K562 (cell line): ENCODE measurements at regions not wholly inside any gene's neighbourhood (a gene's known extent, or its start where the extent isn't known, plus 50 kb on each side); places are given as distances from the start of the nearest gene placed in this dataset.

ENCODE experiments used
- ATAC-seq: fragments of 200-7000 bp; cut with Tn5 transposase; 3 replicates; pipeline ENCODE4 v1.9.1; 2020; ENCODE audit warnings: moderate library complexity
- BruUV-seq: library from RNA; stranded (reverse); fragments of 400-500 nt; replicated peaks from 2 replicates; lab custom pipeline; 2021; lab: Mats Ljungman, UMichigan
- CTCF ChIA-PET: fragments of 300-600 bp; formaldehyde crosslinking; extraction: SDS; loops from one replicate; lab custom pipeline; 2021; ENCODE audit warnings: low intra/inter-chr PET ratio; lab: Yijun Ruan, JAX
- POLR2A ChIA-PET: fragments of 300-600, 350-650 bp; sonication (Branson Sonifier 250); formaldehyde crosslinking; extraction: SDS; loops from one replicate; lab custom pipeline; 2021; ENCODE audit warnings: antibody characterized with exemption, inconsistent platforms; lab: Yijun Ruan, JAX
- DNase-seq, 4 experiments: peaks; one replicate each; pipeline versions ENCODE4 v3.0.0 to v3.0.0-alpha.2; 2011 to 2018; ENCODE audit warnings: low spot score in 3 of 4, mixed read lengths in 3 of 4; ENCODE audit errors: extremely low read depth in 1 of 4
- FAIRE-seq: peaks from 2 replicates; lab custom pipeline; 2011; peaks lifted over from hg19 to GRCh38; lab: Jason Lieb, UNC
- H2AFZ ChIP-seq: 2 replicates; pipeline ENCODE4 v1.6.0; 2011; ENCODE audit warnings: low read depth, low read length, control low read depth, inconsistent platforms
- H3K27ac ChIP-seq: fragments of 200-600 bp; 3 replicates; pipeline ENCODE4 v1.8.0; 2011; ENCODE audit warnings: low read depth, mild to moderate bottlenecking, control low read depth, inconsistent platforms, low read length, moderate library complexity, mixed read lengths; ENCODE audit errors: extremely low read depth
- H3K27me3 ChIP-seq, 2 experiments: fragments of 300-600 bp in 1 of 2; 2 replicates in 1 of 2; 3 replicates in 1 of 2; pipeline versions ENCODE4 v1.6.0 to v1.8.0; 2011; ENCODE audit warnings: inconsistent platforms in 2 of 2, low read length in 2 of 2, mild to moderate bottlenecking in 1 of 2, mixed read lengths in 1 of 2, moderate library complexity in 1 of 2; ENCODE audit not compliant: control insufficient read depth in 2 of 2, insufficient read depth in 2 of 2
- H3K36me3 ChIP-seq: fragments of 300-600 bp; 3 replicates; pipeline ENCODE4 v1.8.0; 2011; ENCODE audit warnings: mild to moderate bottlenecking, low read length, inconsistent platforms; ENCODE audit not compliant: control insufficient read depth, insufficient read depth
- H3K4me1 ChIP-seq, 2 experiments: fragments of 200-600 bp in 1 of 2; replicated peaks in 1 of 2; 2 replicates in 1 of 2; 3 replicates in 1 of 2; pipeline versions ENCODE4 v1.5.1 to v1.8.0; 2011; ENCODE audit warnings: inconsistent platforms in 2 of 2, low read length in 2 of 2, mild to moderate bottlenecking in 1 of 2, mixed read lengths in 1 of 2, moderate library complexity in 1 of 2; ENCODE audit not compliant: control insufficient read depth in 2 of 2, insufficient read depth in 2 of 2
- H3K4me2 ChIP-seq: 2 replicates; pipeline ENCODE4 v1.6.1; 2011; ENCODE audit warnings: low read length, control low read depth, inconsistent platforms, mixed read lengths; ENCODE audit not compliant: insufficient read depth
- H3K4me3 ChIP-seq: fragments of 200-600 bp; sonication (generic), shearing (Covaris generic); 2 replicates; pipeline ENCODE4 v1.5.1; 2016; ENCODE audit warnings: control low read depth, inconsistent platforms
- H3K79me2 ChIP-seq: fragments of 200-600 bp; 3 replicates; pipeline ENCODE4 v1.8.0; 2011; ENCODE audit warnings: low read length, inconsistent platforms; ENCODE audit not compliant: control insufficient read depth, insufficient read depth
- H3K9ac ChIP-seq, 2 experiments: 2 replicates each; pipeline versions ENCODE4 v1.6.0 to v1.6.1; 2011; ENCODE audit warnings: low read depth in 2 of 2, low read length in 2 of 2, control low read depth in 1 of 2, inconsistent platforms in 1 of 2, mild to moderate bottlenecking in 1 of 2, mixed read lengths in 1 of 2; ENCODE audit not compliant: insufficient read depth in 1 of 2
- H3K9me1 ChIP-seq: one replicate; pipeline ENCODE4 v1.6.0; 2011; ENCODE audit warnings: inconsistent platforms, mild to moderate bottlenecking, low read length, moderate library complexity; ENCODE audit not compliant: control insufficient read depth, insufficient read depth
- H3K9me3 ChIP-seq: replicated peaks from 2 replicates; pipeline ENCODE4 v1.5.1; 2011; ENCODE audit warnings: low read depth, low read length, inconsistent platforms; ENCODE audit not compliant: control insufficient read depth, insufficient read depth
- H4K20me1 ChIP-seq: replicated peaks from 2 replicates; pipeline ENCODE4 v1.6.1; 2011; ENCODE audit warnings: low read length, inconsistent platforms, mixed read lengths; ENCODE audit not compliant: control insufficient read depth, insufficient read depth
- CEBPG ChIP-seq, 3 experiments: fragments of 200-800 bp in 1 of 3; sonication (Bioruptor generic) in 1 of 3; sonication (generic) in 1 of 3; formaldehyde crosslinking in 1 of 3; IDR thresholded peaks in 2 of 3; conservative IDR thresholded peaks in 1 of 3; 2 replicates each; pipeline versions ENCODE4 v1.6.1 to v1.8.0; 2016 to 2022; ENCODE audit warnings: missing compliant biosample characterization in 2 of 3, missing genetic modification characterization in 2 of 3, mild to moderate bottlenecking in 1 of 3, missing genetic modification reagents in 1 of 3
- PCBP1 ChIP-seq: fragments of 200-400 bp; formaldehyde crosslinking; IDR thresholded peaks from 2 replicates; pipeline ENCODE4 v1.6.1; 2018; ENCODE audit warnings: mild to moderate bottlenecking, low read depth, low read length; ENCODE audit not compliant: poor library complexity, severe bottlenecking
- PCBP2 ChIP-seq: fragments of 200-400 bp; formaldehyde crosslinking; IDR thresholded peaks from 2 replicates; pipeline ENCODE4 v1.6.1; 2018; ENCODE audit warnings: low read length, low read depth, mild to moderate bottlenecking, moderate library complexity; ENCODE audit not compliant: poor library complexity, severe bottlenecking
- PURB ChIP-seq: sonication (generic); formaldehyde crosslinking; IDR thresholded peaks from 2 replicates; pipeline ENCODE4 v1.9.0; 2021; ENCODE audit warnings: low read depth, mild to moderate bottlenecking, missing genetic modification reagents
- SMAD1 ChIP-seq: fragments of 150-350 bp; IDR thresholded peaks from 2 replicates; pipeline ENCODE4 v1.6.1; 2014; ENCODE audit warnings: low read length, low read depth; ENCODE audit not compliant: partially characterized antibody
- TCF7 ChIP-seq: sonication (generic); IDR thresholded peaks from 2 replicates; pipeline ENCODE4 v1.6.1; 2016; ENCODE audit warnings: antibody characterized with exemption, borderline replicate concordance
- TOE1 ChIP-seq, 2 experiments: fragments of 450-650 bp in 1 of 2; sonication (generic) in 1 of 2; formaldehyde crosslinking in 1 of 2; IDR thresholded peaks; 2 replicates each; pipeline versions ENCODE4 v1.7.1 to v1.8.0; 2016 to 2022; ENCODE audit warnings: borderline replicate concordance in 2 of 2, mild to moderate bottlenecking in 2 of 2, antibody characterized with exemption in 1 of 2, inconsistent platforms in 1 of 2, low read depth in 1 of 2, missing genetic modification reagents in 1 of 2, moderate library complexity in 1 of 2
- TRIM24 ChIP-seq, 2 experiments: fragments of 450-650 bp; IDR thresholded peaks; 2 replicates each; pipeline ENCODE4 v1.6.1; 2016
- ZNF133 ChIP-seq: fragments of 250-450 bp; sonication (Bioruptor Pico); IDR thresholded peaks from 2 replicates; pipeline ENCODE4 v1.4.0; 2020; ENCODE audit warnings: mild to moderate bottlenecking
- ZNF217 ChIP-seq: sonication (generic); formaldehyde crosslinking; IDR thresholded peaks from 2 replicates; pipeline ENCODE4 v1.8.0; 2022; ENCODE audit warnings: mild to moderate bottlenecking, missing genetic modification reagents
- ZNF77 ChIP-seq: fragments of 250-450 bp; sonication (Bioruptor Pico); IDR thresholded peaks from 2 replicates; pipeline ENCODE4 v1.5.0; 2020
- WGBS: fragments of 100-300 bp; shearing (Covaris generic); methylation state at CpG from one replicate; pipeline ENCODE4 v1.1.6; 2016; ENCODE audit warnings: low coverage, mixed read lengths; ENCODE audit not compliant: insufficient coverage; ENCODE audit errors: missing lambda C conversion rate; 5-methylcytosine and 5-hydroxymethylcytosine counted together
- in situ Hi-C: fragments of 300-500 bp; cut with MboI; formaldehyde crosslinking; loops from 4 replicates; pipeline ENCODE4 v1.15.0; 2018; ENCODE audit warnings: inconsistent platforms, mixed read lengths
- intact Hi-C: fragments of 100-400 bp; cut with micrococcal nuclease; formaldehyde crosslinking; loops from 2 replicates; pipeline ENCODE4 v1.14.2; 2022
- TF ChIP-seq, protein P1 (sequence below): fragments of 250-450 bp; sonication (Bioruptor Pico); IDR thresholded peaks from 2 replicates; pipeline ENCODE4 v1.9.0; 2021; ENCODE audit warnings: mild to moderate bottlenecking
- TF ChIP-seq, protein P2 (sequence below): sonication (generic); formaldehyde crosslinking; IDR thresholded peaks from 2 replicates; pipeline ENCODE4 v1.8.0; 2022; ENCODE audit warnings: missing genetic modification reagents, mild to moderate bottlenecking, borderline replicate concordance
- TF ChIP-seq, protein P3 (sequence below): sonication (generic); formaldehyde crosslinking; IDR thresholded peaks from 2 replicates; pipeline ENCODE4 v1.8.1; 2023; ENCODE audit warnings: mild to moderate bottlenecking, missing genetic modification reagents

DNA sequence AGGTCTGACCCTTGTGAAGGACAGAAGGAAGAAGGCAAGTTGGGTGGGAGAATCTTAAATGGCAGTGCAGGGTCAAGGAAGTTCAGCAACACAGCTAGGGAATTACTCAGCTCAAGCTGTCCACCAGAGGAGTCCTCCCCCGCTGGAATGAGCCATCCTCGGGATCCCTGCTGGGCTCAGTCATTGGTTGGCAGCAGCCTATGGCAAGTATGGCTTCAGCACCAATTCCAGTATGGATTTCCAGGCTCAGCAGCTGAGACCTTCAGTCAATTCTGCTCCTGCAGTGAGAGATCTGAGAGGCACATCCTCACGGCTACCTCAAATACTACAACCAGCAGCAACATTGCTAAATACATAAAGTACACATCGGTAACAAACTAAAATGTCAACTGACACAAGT, 280.6 kb upstream of the PIK3R1 start:
- ATAC-seq (no peak), DNase-seq (no peak), FAIRE-seq (no peak)
- Histone ChIP-seq H3K27ac (no peak overlapping the region), H3K9me3 (no peaks in the 10 kb centered on the region), H3K4me2 (no peak overlapping the region), H3K9me1 (no peaks in the 10 kb centered on the region), H2AFZ (no peak overlapping the region), H3K36me3 (no peaks in the 10 kb centered on the region), H3K4me1 (no peaks in the 10 kb centered on the region), H3K79me2 (no peaks in the 10 kb centered on the region), H3K27me3 (no peaks in the 10 kb centered on the region; a peak in 1 of 5 replicates), H3K9ac (no peak overlapping the region), H4K20me1 (no peaks in the 10 kb centered on the region), H3K4me3 (no peak overlapping the region)
- WGBS: 2% methylated on average over 4 of the region's 4 CpGs
- ChIA-PET POLR2A (no interaction called here), CTCF (no interaction called here)
- no TSS peak for BruUV-seq
- TF ChIP-seq PURB (CRISPR knock-in tag) (no peak), SMAD1 (no peak), ZNF133 (CRISPR knock-in tag) (no peak), CEBPG (CRISPR knock-in tag; IDR thresholded peaks at IDR 0.05) (no peak), CEBPG (tag; conservative IDR thresholded peaks at IDR 0.05 in 1 of 2, IDR thresholded peaks at IDR 0.05 in 1 of 2) (no peak), PCBP2 (no peak), ZNF77 (CRISPR knock-in tag) (no peak), TCF7 (no peak), PCBP1 (no peak), TOE1 (IDR thresholded peaks at IDR 0.05; ENCODE audit: borderline replicate concordance) (no peak), TOE1 (CRISPR knock-in tag; IDR thresholded peaks at IDR 0.05; ENCODE audit: borderline replicate concordance, low read depth) (no peak), TRIM24 (IDR thresholded peaks at IDR 0.05) (no peak), ZNF217 (no peak)
- TF ChIP-seq, protein P1, sequence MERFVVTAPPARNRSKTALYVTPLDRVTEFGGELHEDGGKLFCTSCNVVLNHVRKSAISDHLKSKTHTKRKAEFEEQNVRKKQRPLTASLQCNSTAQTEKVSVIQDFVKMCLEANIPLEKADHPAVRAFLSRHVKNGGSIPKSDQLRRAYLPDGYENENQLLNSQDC (CRISPR knock-in tag): no peak
- TF ChIP-seq, protein P2, sequence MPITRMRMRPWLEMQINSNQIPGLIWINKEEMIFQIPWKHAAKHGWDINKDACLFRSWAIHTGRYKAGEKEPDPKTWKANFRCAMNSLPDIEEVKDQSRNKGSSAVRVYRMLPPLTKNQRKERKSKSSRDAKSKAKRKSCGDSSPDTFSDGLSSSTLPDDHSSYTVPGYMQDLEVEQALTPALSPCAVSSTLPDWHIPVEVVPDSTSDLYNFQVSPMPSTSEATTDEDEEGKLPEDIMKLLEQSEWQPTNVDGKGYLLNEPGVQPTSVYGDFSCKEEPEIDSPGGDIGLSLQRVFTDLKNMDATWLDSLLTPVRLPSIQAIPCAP (CRISPR knock-in tag): no peak
- TF ChIP-seq, protein P3, sequence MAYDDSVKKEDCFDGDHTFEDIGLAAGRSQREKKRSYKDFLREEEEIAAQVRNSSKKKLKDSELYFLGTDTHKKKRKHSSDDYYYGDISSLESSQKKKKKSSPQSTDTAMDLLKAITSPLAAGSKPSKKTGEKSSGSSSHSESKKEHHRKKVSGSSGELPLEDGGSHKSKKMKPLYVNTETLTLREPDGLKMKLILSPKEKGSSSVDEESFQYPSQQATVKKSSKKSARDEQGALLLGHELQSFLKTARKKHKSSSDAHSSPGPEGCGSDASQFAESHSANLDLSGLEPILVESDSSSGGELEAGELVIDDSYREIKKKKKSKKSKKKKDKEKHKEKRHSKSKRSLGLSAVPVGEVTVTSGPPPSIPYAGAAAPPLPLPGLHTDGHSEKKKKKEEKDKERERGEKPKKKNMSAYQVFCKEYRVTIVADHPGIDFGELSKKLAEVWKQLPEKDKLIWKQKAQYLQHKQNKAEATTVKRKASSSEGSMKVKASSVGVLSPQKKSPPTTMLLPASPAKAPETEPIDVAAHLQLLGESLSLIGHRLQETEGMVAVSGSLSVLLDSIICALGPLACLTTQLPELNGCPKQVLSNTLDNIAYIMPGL (CRISPR knock-in tag): no peak
- intact Hi-C loops (no loop called here), in situ Hi-C loops (no loop called here)
